Endothelial cell of umbilical vein (primary cell): ENCODE measurements at regions not wholly inside any gene's neighbourhood (a gene's known extent, or its start where the extent isn't known, plus 50 kb on each side); places are given as distances from the start of the nearest gene placed in this dataset.

Source experiments
- BruUV-seq: library from RNA; stranded (reverse); fragments of 400-500 nt; replicated peaks from 2 replicates; lab custom pipeline; 2021; lab: Mats Ljungman, UMichigan
- CTCF ChIA-PET: fragments of 300-600, 350-600 bp; sonication (Branson Sonifier 250); formaldehyde crosslinking; loops from one replicate; lab custom pipeline; 2021; ENCODE audit warnings: antibody characterized with exemption, inconsistent platforms; lab: Charles Lee
- POLR2A ChIA-PET: fragments of 300-600, 350-600 bp; sonication (Branson Sonifier 250); formaldehyde crosslinking; loops from one replicate; lab custom pipeline; 2021; ENCODE audit warnings: antibody characterized with exemption, inconsistent platforms; lab: Charles Lee
- DNase-seq: peaks from one replicate; pipeline ENCODE4 v3.0.0-alpha.2; 2011; ENCODE audit warnings: low read depth, low spot score
- FAIRE-seq: peaks from 2 replicates; lab custom pipeline; 2011; peaks lifted over from hg19 to GRCh38; lab: Jason Lieb, UNC
- H2AFZ ChIP-seq: 2 replicates; pipeline ENCODE4 v1.6.0; 2012; ENCODE audit warnings: low read depth, low read length, control low read depth, inconsistent platforms
- H3K27ac ChIP-seq: 2 replicates; pipeline ENCODE4 v1.5.1; 2011; ENCODE audit warnings: low read depth, mild to moderate bottlenecking, control low read depth, low read length, moderate library complexity; ENCODE audit not compliant: insufficient read depth
- H3K27me3 ChIP-seq, 2 experiments: 2 replicates each; pipeline versions ENCODE4 v1.6.0 to v1.6.1; 2011; ENCODE audit warnings: low read length in 2 of 2, mixed read lengths in 1 of 2; ENCODE audit not compliant: control insufficient read depth in 2 of 2, insufficient read depth in 2 of 2
- H3K36me3 ChIP-seq, 2 experiments: 2 replicates in 1 of 2; 3 replicates in 1 of 2; pipeline ENCODE4 v1.5.1; 2011; ENCODE audit warnings: low read length in 2 of 2, mild to moderate bottlenecking in 1 of 2, moderate library complexity in 1 of 2; ENCODE audit not compliant: control insufficient read depth in 2 of 2, insufficient read depth in 2 of 2; ENCODE audit errors: extremely low read depth in 1 of 2
- H3K4me1 ChIP-seq: 3 replicates; pipeline ENCODE4 v1.5.1; 2011; ENCODE audit warnings: mild to moderate bottlenecking, low read length; ENCODE audit not compliant: control insufficient read depth, insufficient read depth; ENCODE audit errors: extremely low read depth
- H3K4me2 ChIP-seq: 2 replicates; pipeline ENCODE4 v1.6.1; 2011; ENCODE audit warnings: low read length, control low read depth, mixed read lengths; ENCODE audit not compliant: insufficient read depth
- H3K4me3 ChIP-seq, 3 experiments: fragments of 200-600 bp in 1 of 3; sonication (generic), shearing (Covaris generic) in 1 of 3; replicated peaks in 1 of 3; 2 replicates each; pipeline ENCODE4 v1.5.1; 2011 to 2016; ENCODE audit warnings: control low read depth in 3 of 3, low read length in 3 of 3, mild to moderate bottlenecking in 2 of 3, inconsistent platforms in 1 of 3, low read depth in 1 of 3, moderate library complexity in 1 of 3; ENCODE audit not compliant: insufficient read depth in 1 of 3
- H3K79me2 ChIP-seq: 2 replicates; pipeline ENCODE4 v1.6.0; 2012; ENCODE audit warnings: low read length, inconsistent platforms; ENCODE audit not compliant: control insufficient read depth, insufficient read depth
- H3K9ac ChIP-seq: replicated peaks from 2 replicates; pipeline ENCODE3; 2011; ENCODE audit warnings: low read length, control low read depth; ENCODE audit not compliant: insufficient read depth; ENCODE audit errors: extremely low read depth
- H3K9me1 ChIP-seq: replicated peaks from 3 replicates; pipeline ENCODE4 v1.6.0; 2011; ENCODE audit warnings: mild to moderate bottlenecking, low read length; ENCODE audit not compliant: control insufficient read depth, insufficient read depth; ENCODE audit errors: extremely low read depth
- H3K9me3 ChIP-seq: replicated peaks from 2 replicates; pipeline ENCODE4 v1.5.1; 2012; ENCODE audit warnings: low read length, inconsistent platforms; ENCODE audit not compliant: control insufficient read depth, insufficient read depth
- H4K20me1 ChIP-seq: replicated peaks from 2 replicates; pipeline ENCODE3; 2011; ENCODE audit warnings: mild to moderate bottlenecking, low read length; ENCODE audit not compliant: control insufficient read depth, insufficient read depth; ENCODE audit errors: extremely low read depth
- EZH2 ChIP-seq: IDR thresholded peaks from 2 replicates; pipeline ENCODE4 v1.6.1; 2012; ENCODE audit warnings: borderline replicate concordance, low read depth, mild to moderate bottlenecking, moderate library complexity, low read length, inconsistent platforms; ENCODE audit not compliant: severe bottlenecking
- FOS ChIP-seq: IDR thresholded peaks from 2 replicates; pipeline ENCODE4 v1.6.1; 2011; ENCODE audit warnings: mild to moderate bottlenecking, low read length, moderate library complexity, borderline replicate concordance; ENCODE audit not compliant: insufficient read depth
- GATA2 ChIP-seq: IDR thresholded peaks from 2 replicates; pipeline ENCODE4 v1.7.0; 2011; ENCODE audit warnings: low read depth, mild to moderate bottlenecking, moderate library complexity, mixed read lengths, low read length; ENCODE audit not compliant: insufficient read length, insufficient read depth
- JUN ChIP-seq: IDR thresholded peaks from 2 replicates; pipeline ENCODE4 v1.6.1; 2011; ENCODE audit warnings: borderline replicate concordance, low read depth; ENCODE audit not compliant: insufficient read length, insufficient read depth
- MYC ChIP-seq: IDR thresholded peaks from one replicate; pipeline ENCODE4 v1.6.1; 2011; ENCODE audit warnings: mild to moderate bottlenecking, low read depth, low read length
- POLR2A ChIP-seq: IDR thresholded peaks from 2 replicates; pipeline ENCODE4 v1.6.1; 2012; ENCODE audit warnings: low read depth, mild to moderate bottlenecking, control low read depth, low read length
- POLR2AphosphoS5 ChIP-seq: IDR thresholded peaks from 2 replicates; pipeline ENCODE4 v1.6.1; 2012; ENCODE audit warnings: low read depth, mild to moderate bottlenecking, control low read depth, low read length, moderate library complexity; ENCODE audit not compliant: insufficient read depth
- dilution Hi-C: fragments of 300-500 bp; cut with MboI; formaldehyde crosslinking; loops from one replicate; pipeline ENCODE4 v1.15.0; 2019; ENCODE audit warnings: low sequenced_read_pairs; ENCODE audit not compliant: extremely low pct_ligation_motif_present
- intact Hi-C: fragments of 100-400 bp; cut with micrococcal nuclease; formaldehyde crosslinking; loops from one replicate; pipeline ENCODE4 v1.10.0; 2022
- TF ChIP-seq, protein P1 (sequence below): IDR thresholded peaks from 2 replicates; pipeline ENCODE4 v1.6.1; 2011; ENCODE audit not compliant: insufficient read depth, insufficient read length
- TF ChIP-seq, protein P2 (sequence below), 2 donors: IDR thresholded peaks; 1 replicate in 1 of 2; 2 replicates in 1 of 2; pipeline ENCODE4 v1.5.1; 2011; ENCODE audit warnings: low read length in 2 of 2, mild to moderate bottlenecking in 2 of 2, moderate library complexity in 2 of 2, control low read depth in 1 of 2, inconsistent platforms in 1 of 2, low read depth in 1 of 2; ENCODE audit not compliant: insufficient read depth in 1 of 2; ENCODE audit errors: extremely low read depth in 1 of 2

DNA sequence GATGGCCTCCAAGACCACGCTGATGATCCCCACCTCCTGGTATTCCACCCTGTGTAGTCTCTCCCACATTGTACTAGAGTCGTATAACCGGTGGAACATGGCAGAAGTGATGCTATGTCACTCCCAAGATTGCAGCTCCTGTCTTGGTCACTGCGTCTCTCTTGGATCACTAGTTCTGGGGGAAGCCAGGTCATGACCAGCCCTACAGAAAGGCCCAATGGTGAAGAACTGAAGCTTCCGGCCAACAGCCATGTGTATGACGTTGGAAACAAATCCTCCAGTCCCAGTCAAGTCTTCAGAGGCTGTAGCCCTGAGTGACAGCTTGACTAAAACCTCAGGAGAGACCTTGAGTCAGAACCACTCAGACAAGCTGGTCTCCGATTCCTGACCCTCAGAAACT, 61.9 kb upstream of the FNDC3B start:
- intact Hi-C loops = no loop called here
- dilution Hi-C loops = no loop called here
- FAIRE-seq (no peak), DNase-seq (no peak)
- H3K9ac ChIP-seq = no peak overlapping the region
- POLR2A ChIA-PET = no interaction called here
- H3K9me1 ChIP-seq = no peaks in the 10 kb centered on the region
- no peaks in the 10 kb centered on the region for H3K9me3 ChIP-seq
- TF ChIP-seq GATA2 (no peak), POLR2AphosphoS5 (no peak), FOS (no peak), POLR2A (no peak), JUN (no peak), EZH2 (no peak), MYC (no peak)
- TF ChIP-seq, protein P1, sequence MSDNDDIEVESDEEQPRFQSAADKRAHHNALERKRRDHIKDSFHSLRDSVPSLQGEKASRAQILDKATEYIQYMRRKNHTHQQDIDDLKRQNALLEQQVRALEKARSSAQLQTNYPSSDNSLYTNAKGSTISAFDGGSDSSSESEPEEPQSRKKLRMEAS = no peak
- TF ChIP-seq, protein P2, sequence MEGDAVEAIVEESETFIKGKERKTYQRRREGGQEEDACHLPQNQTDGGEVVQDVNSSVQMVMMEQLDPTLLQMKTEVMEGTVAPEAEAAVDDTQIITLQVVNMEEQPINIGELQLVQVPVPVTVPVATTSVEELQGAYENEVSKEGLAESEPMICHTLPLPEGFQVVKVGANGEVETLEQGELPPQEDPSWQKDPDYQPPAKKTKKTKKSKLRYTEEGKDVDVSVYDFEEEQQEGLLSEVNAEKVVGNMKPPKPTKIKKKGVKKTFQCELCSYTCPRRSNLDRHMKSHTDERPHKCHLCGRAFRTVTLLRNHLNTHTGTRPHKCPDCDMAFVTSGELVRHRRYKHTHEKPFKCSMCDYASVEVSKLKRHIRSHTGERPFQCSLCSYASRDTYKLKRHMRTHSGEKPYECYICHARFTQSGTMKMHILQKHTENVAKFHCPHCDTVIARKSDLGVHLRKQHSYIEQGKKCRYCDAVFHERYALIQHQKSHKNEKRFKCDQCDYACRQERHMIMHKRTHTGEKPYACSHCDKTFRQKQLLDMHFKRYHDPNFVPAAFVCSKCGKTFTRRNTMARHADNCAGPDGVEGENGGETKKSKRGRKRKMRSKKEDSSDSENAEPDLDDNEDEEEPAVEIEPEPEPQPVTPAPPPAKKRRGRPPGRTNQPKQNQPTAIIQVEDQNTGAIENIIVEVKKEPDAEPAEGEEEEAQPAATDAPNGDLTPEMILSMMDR (IDR thresholded peaks at IDR 0.05; ENCODE audit: extremely low read depth in 1 of 2, insufficient read depth in 1 of 2, low read depth in 1 of 2, low read length in 2 of 2) = no peak
- no peak overlapping the region for H3K27ac ChIP-seq
- CTCF ChIA-PET = no interaction called here
- H3K36me3 ChIP-seq = no peaks in the 10 kb centered on the region
- H3K4me3 ChIP-seq = no peak overlapping the region
- H4K20me1 ChIP-seq = no peaks in the 10 kb centered on the region
- no peaks in the 10 kb centered on the region for H3K79me2 ChIP-seq
- no peak overlapping the region for H2AFZ ChIP-seq
- no peaks in the 10 kb centered on the region for H3K4me1 ChIP-seq
- H3K27me3 ChIP-seq = no peaks in the 10 kb centered on the region
- no peak overlapping the region for H3K4me2 ChIP-seq
- BruUV-seq = no TSS peak
